ENCODE measurements at regions not wholly inside any gene's neighbourhood (a gene's known extent, or its start where the extent isn't known, plus 50 kb on each side); places are given as distances from the start of the nearest gene placed in this dataset.

GRCh38 chr4:188620608-188621007 lies 481.4 kb downstream of the TRIML1 start:
- intact Hi-C loops (cut with DNase I): no loop called here
- Histone ChIP-seq H3K4me1 (peaks cover 0 to 4% of the 10 kb centered on the region in 2 donors), H3K36me3 (no peaks in the 10 kb centered on the region), H3K27me3 (no peaks in the 10 kb centered on the region), H3K9me3 (no peaks in the 10 kb centered on the region), H3K27ac (no peak overlapping the region), H3K4me3 (replicated peaks in 1 of 3) (no peak overlapping the region)
- 46 to 47% methylated on average over 2 of the region's 2 CpGs for WGBS, 2 donors
- no peak for DNase-seq
- TF ChIP-seq CTCF (IDR thresholded peaks at IDR 0.05) (no peak), POLR2A (IDR thresholded peaks at IDR 0.05) (no peak)

- H3K4me3 ChIP-seq (replicated peaks in 1 of 3): no peak overlapping the region
- no peaks in the 10 kb centered on the region for H3K9me3 ChIP-seq
- peaks cover 0 to 4% of the 10 kb centered on the region in 2 donors for H3K4me1 ChIP-seq
- H3K27ac ChIP-seq: no peak overlapping the region
- no peaks in the 10 kb centered on the region for H3K27me3 ChIP-seq
- 74 to 81% methylated on average over 4 of the region's 4 CpGs for WGBS, 2 donors
- TF ChIP-seq POLR2A (IDR thresholded peaks at IDR 0.05) (no peak), CTCF (IDR thresholded peaks at IDR 0.05) (no peak)
- no peaks in the 10 kb centered on the region for H3K36me3 ChIP-seq
- intact Hi-C loops (cut with DNase I): no loop called here
- no peak for DNase-seq
These were observed 484.1 kb downstream of the TRIML1 start for GRCh38 chr4:188623314-188623854.

- Histone ChIP-seq H3K9me3 (no peaks in the 10 kb centered on the region), H3K36me3 (no peaks in the 10 kb centered on the region), H3K27me3 (no peaks in the 10 kb centered on the region), H3K4me1 (peaks cover 0 to 4% of the 10 kb centered on the region in 2 donors), H3K4me3 (replicated peaks in 1 of 3) (no peak overlapping the region), H3K27ac (no peak overlapping the region)
- TF ChIP-seq POLR2A (IDR thresholded peaks at IDR 0.05) (no peak), CTCF (IDR thresholded peaks at IDR 0.05) (no peak)
- 30 to 43% methylated on average over 4 of the region's 4 CpGs for WGBS, 2 donors
- no peak for DNase-seq
- intact Hi-C loops (cut with DNase I): no loop called here
These were observed 485.1 kb downstream of the TRIML1 start for GRCh38 chr4:188624370-188624769.

GRCh38 chr4:188627892-188628291 lies 488.7 kb downstream of the TRIML1 start:
- WGBS, 2 donors: 86 to 90% methylated on average over 1 of the region's 1 CpG

More at GRCh38 chr4:188627892-188628291, 488.7 kb downstream of the TRIML1 start:
- Histone ChIP-seq H3K27ac (no peak overlapping the region), H3K4me1 (no peaks in the 10 kb centered on the region), H3K27me3 (no peaks in the 10 kb centered on the region), H3K9me3 (no peaks in the 10 kb centered on the region), H3K36me3 (no peaks in the 10 kb centered on the region), H3K4me3 (replicated peaks in 1 of 3) (no peak overlapping the region)
- TF ChIP-seq CTCF (IDR thresholded peaks at IDR 0.05) (no peak), POLR2A (IDR thresholded peaks at IDR 0.05) (no peak)
- DNase-seq: no peak
- intact Hi-C loops (cut with DNase I): no loop called here

Data from thyroid gland (tissue), 4 donors.